ENCODE measurements at regions not wholly inside any gene's neighbourhood (a gene's known extent, or its start where the extent isn't known, plus 50 kb on each side); places are given as distances from the start of the nearest gene placed in this dataset.

- no peaks in the 10 kb centered on the region for H3K27me3 ChIP-seq
- peak overlapping the region; percentile 93 to 96 (median 94) for H3K27ac ChIP-seq
- no peaks in the 10 kb centered on the region for H3K36me3 ChIP-seq
- peak; percentile 40 for DNase-seq
- peaks cover 0 to 66% (median 56%) of the 10 kb centered on the region in 4 donors for H3K4me1 ChIP-seq
- H3K9me3 ChIP-seq: no peaks in the 10 kb centered on the region
- intact Hi-C loops (cut with DNase I): loop anchor here (2.0 to 5.0 kb wide), 4 partner anchors 37 to 191 kb away; no protein-coding TSS in a partner anchor
- peak in 2 of 4 donors; percentile 20 to 23 for TF ChIP-seq POLR2AphosphoS5 (IDR thresholded peaks at IDR 0.05)
- no peak for TF ChIP-seq POLR2A (IDR thresholded peaks at IDR 0.05)
- TF ChIP-seq EP300 (IDR thresholded peaks at IDR 0.05): peak in 1 of 4 donors; percentile 30
- no peak overlapping the region for H3K4me3 ChIP-seq
- WGBS, 2 donors: 60 to 72% methylated on average over 7 of the region's 7 CpGs
Measured at GRCh38 chr16:86306011-86306644, 204.2 kb upstream of the FOXF1 start.

- DNase-seq: peak; percentile 32
- peak overlapping the region; percentile 25 to 96 (median 94) for H3K27ac ChIP-seq
- no peak overlapping the region for H3K4me3 ChIP-seq
- H3K9me3 ChIP-seq: no peaks in the 10 kb centered on the region
- H3K36me3 ChIP-seq: no peaks in the 10 kb centered on the region
- peaks cover 0 to 57% (median 49%) of the 10 kb centered on the region in 4 donors for H3K4me1 ChIP-seq
- intact Hi-C loops (cut with DNase I): loop anchor here (2.0 to 5.0 kb wide), 4 partner anchors 36 to 190 kb away; no protein-coding TSS in a partner anchor
- TF ChIP-seq EP300 (IDR thresholded peaks at IDR 0.05): no peak
- TF ChIP-seq POLR2AphosphoS5 (IDR thresholded peaks at IDR 0.05): no peak
- no peak for TF ChIP-seq CTCF (IDR thresholded peaks at IDR 0.05)
- no peak for TF ChIP-seq POLR2A (IDR thresholded peaks at IDR 0.05)
- WGBS, 2 donors: 57 to 80% methylated on average over 9 of the region's 9 CpGs
- H3K27me3 ChIP-seq: no peaks in the 10 kb centered on the region
Measured at GRCh38 chr16:86306811-86307513, 203.4 kb upstream of the FOXF1 start.

- H3K9me3 ChIP-seq: no peaks in the 10 kb centered on the region
- 42 to 72% methylated on average over 6 of the region's 6 CpGs for WGBS, 2 donors
- peak; percentile 57 for DNase-seq
- intact Hi-C loops (cut with DNase I): loop anchor here (2.0 to 5.0 kb wide), 4 partner anchors 35 to 190 kb away; no protein-coding TSS in a partner anchor
- no peak overlapping the region for H3K4me3 ChIP-seq
- peak overlapping the region; percentile 52 to 96 (median 77) for H3K27ac ChIP-seq
- peaks cover 0 to 52% (median 43%) of the 10 kb centered on the region in 4 donors for H3K4me1 ChIP-seq
- H3K27me3 ChIP-seq: no peaks in the 10 kb centered on the region
- TF ChIP-seq EP300 (IDR thresholded peaks at IDR 0.05) (peak; percentile 46 to 89 (median 82)), POLR2AphosphoS5 (IDR thresholded peaks at IDR 0.05) (peak; percentile 62 to 73 (median 69)), CTCF (IDR thresholded peaks at IDR 0.05) (no peak), POLR2A (IDR thresholded peaks at IDR 0.05) (no peak)
- H3K36me3 ChIP-seq: no peaks in the 10 kb centered on the region
Measured at GRCh38 chr16:86307514-86307903, 202.8 kb upstream of the FOXF1 start.

- no peaks in the 10 kb centered on the region for H3K36me3 ChIP-seq
- peaks cover 0 to 42% (median 33%) of the 10 kb centered on the region in 4 donors for H3K4me1 ChIP-seq
- WGBS, 2 donors: 81 to 82% methylated on average over 10 of the region's 10 CpGs
- H3K9me3 ChIP-seq: no peaks in the 10 kb centered on the region
- no peak overlapping the region for H3K4me3 ChIP-seq
- H3K27me3 ChIP-seq: no peaks in the 10 kb centered on the region
- TF ChIP-seq POLR2A (IDR thresholded peaks at IDR 0.05) (no peak), POLR2AphosphoS5 (IDR thresholded peaks at IDR 0.05) (no peak), EP300 (IDR thresholded peaks at IDR 0.05) (no peak), CTCF (IDR thresholded peaks at IDR 0.05) (no peak)
- DNase-seq: peak; percentile 50
- intact Hi-C loops (cut with DNase I): loop anchor here (5.0 kb wide), 2 partner anchors 156 to 189 kb away; no protein-coding TSS in a partner anchor
- peak overlapping the region in 3 of 4 donors; percentile 52 to 96 (median 93) for H3K27ac ChIP-seq
Measured at GRCh38 chr16:86308514-86308913, 201.8 kb upstream of the FOXF1 start.

GRCh38 chr16:86313631-86314030 lies 196.7 kb upstream of the FOXF1 start:
- no peaks in the 10 kb centered on the region for H3K4me1 ChIP-seq
- WGBS, 2 donors: 39 to 52% methylated on average over 8 of the region's 8 CpGs
- no peak overlapping the region for H3K4me3 ChIP-seq
- DNase-seq: no peak
- H3K27ac ChIP-seq: no peak overlapping the region
- no peaks in the 10 kb centered on the region for H3K27me3 ChIP-seq
- no peaks in the 10 kb centered on the region for H3K36me3 ChIP-seq
- intact Hi-C loops (cut with DNase I): no loop called here
- H3K9me3 ChIP-seq: no peaks in the 10 kb centered on the region
- no peak for TF ChIP-seq EP300 (IDR thresholded peaks at IDR 0.05)
- no peak for TF ChIP-seq POLR2AphosphoS5 (IDR thresholded peaks at IDR 0.05)
- no peak for TF ChIP-seq CTCF (IDR thresholded peaks at IDR 0.05)
- TF ChIP-seq POLR2A (IDR thresholded peaks at IDR 0.05): no peak

All from sigmoid colon (tissue), 6 donors.